ENCODE measurements at regions not wholly inside any gene's neighbourhood (a gene's known extent, or its start where the extent isn't known, plus 50 kb on each side); places are given as distances from the start of the nearest gene placed in this dataset.
A peak's percentile ranks its signal among the peaks of the same experiment; 100 is the strongest.

DNA sequence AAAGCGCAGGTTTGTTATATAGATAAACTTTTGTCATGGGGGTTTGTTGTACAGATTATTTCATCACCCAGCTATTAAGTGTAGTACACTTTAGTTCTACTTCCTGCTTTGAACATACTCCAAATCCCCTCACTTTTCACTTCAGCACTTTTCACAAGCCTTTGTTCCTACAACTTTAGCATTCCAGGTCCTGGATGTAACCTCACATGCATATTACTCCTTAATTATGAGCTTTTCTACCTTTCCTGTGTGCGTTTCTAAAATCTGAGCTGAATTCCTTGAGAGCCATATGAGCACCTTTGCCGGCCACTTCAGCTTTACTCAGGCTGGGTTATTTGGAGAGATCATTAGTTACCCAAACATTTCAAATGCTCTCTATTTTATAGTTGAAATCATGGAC, 179.2 kb upstream of the TNFAIP3 start:
- ATAC-seq (no peak), DNase-seq (no peak)
- no peaks in the 10 kb centered on the region for H3K9me3 ChIP-seq
- intact Hi-C loops (cut with DNase I, micrococcal nuclease) = no loop called here
- H3K36me3 ChIP-seq (ENCODE audit: low read depth) = no peaks in the 10 kb centered on the region
- TF ChIP-seq, protein P1, sequence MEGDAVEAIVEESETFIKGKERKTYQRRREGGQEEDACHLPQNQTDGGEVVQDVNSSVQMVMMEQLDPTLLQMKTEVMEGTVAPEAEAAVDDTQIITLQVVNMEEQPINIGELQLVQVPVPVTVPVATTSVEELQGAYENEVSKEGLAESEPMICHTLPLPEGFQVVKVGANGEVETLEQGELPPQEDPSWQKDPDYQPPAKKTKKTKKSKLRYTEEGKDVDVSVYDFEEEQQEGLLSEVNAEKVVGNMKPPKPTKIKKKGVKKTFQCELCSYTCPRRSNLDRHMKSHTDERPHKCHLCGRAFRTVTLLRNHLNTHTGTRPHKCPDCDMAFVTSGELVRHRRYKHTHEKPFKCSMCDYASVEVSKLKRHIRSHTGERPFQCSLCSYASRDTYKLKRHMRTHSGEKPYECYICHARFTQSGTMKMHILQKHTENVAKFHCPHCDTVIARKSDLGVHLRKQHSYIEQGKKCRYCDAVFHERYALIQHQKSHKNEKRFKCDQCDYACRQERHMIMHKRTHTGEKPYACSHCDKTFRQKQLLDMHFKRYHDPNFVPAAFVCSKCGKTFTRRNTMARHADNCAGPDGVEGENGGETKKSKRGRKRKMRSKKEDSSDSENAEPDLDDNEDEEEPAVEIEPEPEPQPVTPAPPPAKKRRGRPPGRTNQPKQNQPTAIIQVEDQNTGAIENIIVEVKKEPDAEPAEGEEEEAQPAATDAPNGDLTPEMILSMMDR (IDR thresholded peaks at IDR 0.05) = no peak
- H3K4me1 ChIP-seq (ENCODE audit: low read depth) = peaks cover 7% of the 10 kb centered on the region
- no peak overlapping the region for H3K4me3 ChIP-seq

DNA sequence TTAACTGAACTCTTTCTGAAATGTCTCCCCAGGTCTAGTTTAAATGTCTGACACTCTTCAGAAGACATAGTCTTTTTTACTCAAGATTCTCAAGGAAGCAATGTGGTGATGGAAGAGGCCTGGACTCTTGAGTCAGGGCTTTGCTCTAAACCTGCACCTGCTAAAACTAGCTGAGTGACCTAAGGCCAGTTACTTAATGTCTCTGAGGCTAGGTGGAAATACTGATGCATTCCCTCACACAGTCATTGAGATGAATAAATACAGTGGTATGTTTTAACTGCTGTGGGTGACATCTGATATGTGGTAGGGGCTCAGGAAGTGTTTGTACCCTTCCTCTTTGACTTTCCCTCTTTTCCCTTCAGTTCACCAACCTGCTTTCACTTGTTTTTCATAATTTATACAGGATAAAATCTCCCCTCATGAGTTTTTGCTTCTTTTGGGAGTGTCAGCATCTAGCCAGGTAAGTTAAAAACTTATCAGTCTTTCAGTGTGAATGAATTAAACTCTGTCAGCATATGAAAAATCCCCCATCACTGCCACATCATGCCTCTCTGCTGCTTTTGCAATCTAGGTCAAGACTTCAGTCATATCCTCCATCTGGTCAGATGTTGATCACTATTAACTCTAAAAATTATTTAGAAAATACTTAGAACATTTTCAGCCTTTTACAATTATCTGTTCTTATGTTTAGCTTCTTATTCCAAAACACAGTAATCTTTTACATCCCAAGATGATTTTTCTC, 178.7 kb upstream of the TNFAIP3 start:
- TF ChIP-seq, protein P1 (IDR thresholded peaks at IDR 0.05) = no peak
- ATAC-seq (no peak), DNase-seq (no peak)
- H3K9me3 ChIP-seq = no peaks in the 10 kb centered on the region
- peaks cover 7% of the 10 kb centered on the region for H3K4me1 ChIP-seq (ENCODE audit: low read depth)
- intact Hi-C loops (cut with DNase I, micrococcal nuclease) = no loop called here
- no peak overlapping the region for H3K4me3 ChIP-seq
- no peaks in the 10 kb centered on the region for H3K36me3 ChIP-seq (ENCODE audit: low read depth)

DNA sequence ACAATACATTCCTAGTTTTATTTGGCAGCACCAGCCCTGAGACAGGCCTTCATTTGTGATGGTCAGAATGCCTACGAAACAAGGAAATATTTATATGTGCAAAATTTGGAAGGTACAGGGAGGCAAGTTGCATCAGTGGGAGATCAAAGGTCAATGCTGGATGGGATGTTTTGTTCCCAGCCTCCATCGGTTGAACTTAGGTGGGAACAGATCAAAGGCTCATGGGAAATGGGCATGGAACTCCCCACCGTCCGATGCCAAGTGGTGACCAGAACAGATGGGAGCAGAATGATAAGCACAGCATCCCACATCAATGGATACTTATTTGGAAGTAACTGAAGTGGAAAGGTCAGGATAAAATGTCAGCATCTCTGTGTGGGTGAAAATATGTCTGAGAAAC, 177.7 kb upstream of the TNFAIP3 start:
- H3K4me3 ChIP-seq = no peak overlapping the region
- no peaks in the 10 kb centered on the region for H3K36me3 ChIP-seq (ENCODE audit: low read depth)
- TF ChIP-seq, protein P1 (IDR thresholded peaks at IDR 0.05) = no peak
- peaks cover 7% of the 10 kb centered on the region for H3K4me1 ChIP-seq (ENCODE audit: low read depth)
- intact Hi-C loops (cut with DNase I, micrococcal nuclease) = no loop called here
- no peaks in the 10 kb centered on the region for H3K9me3 ChIP-seq
- DNase-seq = no peak
- ATAC-seq = no peak

DNA sequence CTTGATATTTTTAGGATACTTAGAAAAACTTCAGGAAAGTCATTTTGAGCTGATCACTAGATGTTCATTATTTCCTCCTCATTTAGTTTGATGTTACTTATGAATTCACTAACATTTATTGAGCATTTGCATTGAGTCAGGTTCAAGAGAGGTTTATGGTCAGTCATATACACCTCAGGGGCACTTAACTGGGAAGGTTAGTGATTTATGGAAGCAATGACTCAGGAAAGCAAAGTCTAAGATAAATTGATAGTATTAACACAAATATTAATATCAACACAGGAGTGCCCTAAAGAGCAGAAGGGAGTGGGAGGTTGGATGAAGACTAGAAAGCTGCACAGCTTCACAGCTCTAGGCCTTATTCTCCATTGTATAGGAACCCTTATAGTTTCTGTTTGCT, 177.0 kb upstream of the TNFAIP3 start:
- DNase-seq (no peak), ATAC-seq (peak; percentile 84)
- Histone ChIP-seq H3K36me3 (ENCODE audit: low read depth) (no peaks in the 10 kb centered on the region), H3K4me3 (no peak overlapping the region), H3K9me3 (no peaks in the 10 kb centered on the region), H3K4me1 (ENCODE audit: low read depth) (peaks cover 7% of the 10 kb centered on the region)
- TF ChIP-seq, protein P1 (IDR thresholded peaks at IDR 0.05) = no peak
- intact Hi-C loops (cut with DNase I, micrococcal nuclease) = no loop called here

DNA sequence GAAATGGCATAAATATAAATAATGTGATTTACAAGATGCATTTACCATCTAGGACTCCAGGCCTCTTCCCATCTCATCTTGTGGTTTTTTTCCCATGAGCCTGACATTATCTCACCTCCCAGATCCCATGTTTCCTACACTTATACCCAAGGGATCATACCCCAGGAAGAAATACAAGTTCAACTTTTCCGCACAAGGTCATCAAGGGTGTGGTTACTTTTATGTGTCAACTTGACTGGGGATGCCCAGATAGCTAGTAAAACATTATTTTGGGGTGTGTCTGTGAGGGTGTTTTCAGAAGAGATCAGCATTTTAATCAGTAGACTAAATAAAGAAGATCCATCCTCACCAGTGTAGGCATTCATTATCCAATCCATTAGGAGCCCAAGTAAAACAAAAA, 176.3 kb upstream of the TNFAIP3 start:
- ATAC-seq (peak; percentile 54), DNase-seq (no peak)
- H3K36me3 ChIP-seq (ENCODE audit: low read depth) = no peaks in the 10 kb centered on the region
- H3K9me3 ChIP-seq = no peaks in the 10 kb centered on the region
- TF ChIP-seq, protein P1 (IDR thresholded peaks at IDR 0.05) = no peak
- H3K4me1 ChIP-seq (ENCODE audit: low read depth) = peaks cover 7% of the 10 kb centered on the region
- intact Hi-C loops (cut with DNase I, micrococcal nuclease) = no loop called here
- H3K4me3 ChIP-seq = no peak overlapping the region

DNA sequence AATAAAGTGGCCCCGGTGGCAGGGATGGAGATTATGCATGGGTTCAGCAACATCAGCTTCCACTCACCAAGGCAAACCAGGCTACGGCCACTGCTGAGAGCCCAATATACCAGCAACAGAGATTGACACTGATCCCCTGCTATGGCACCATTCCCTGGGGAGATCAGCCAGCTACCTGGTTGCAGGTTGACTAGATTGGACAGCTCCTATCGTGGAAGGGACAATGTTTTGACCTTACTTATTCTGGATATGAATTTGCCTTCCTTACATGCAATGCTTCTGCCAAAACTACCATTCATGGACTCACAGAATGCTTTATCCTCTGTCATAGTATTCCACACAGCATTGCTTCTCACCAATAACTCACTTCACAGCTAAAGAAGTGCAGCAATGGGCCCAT, 174.8 kb upstream of the TNFAIP3 start:
- no peak for DNase-seq
- TF ChIP-seq, protein P1 (IDR thresholded peaks at IDR 0.05) = no peak

More for the DNA sequence above, 174.8 kb upstream of the TNFAIP3 start:
- no peaks in the 10 kb centered on the region for H3K9me3 ChIP-seq
- peaks cover 9% of the 10 kb centered on the region for H3K4me1 ChIP-seq (ENCODE audit: low read depth)
- H3K36me3 ChIP-seq (ENCODE audit: low read depth) = no peaks in the 10 kb centered on the region
- no peak for ATAC-seq
- H3K4me3 ChIP-seq = no peak overlapping the region
- intact Hi-C loops (cut with DNase I, micrococcal nuclease) = no loop called here
